IMR-90 (cell line): ENCODE measurements at regions not wholly inside any gene's neighbourhood (a gene's known extent, or its start where the extent isn't known, plus 50 kb on each side); places are given as distances from the start of the nearest gene placed in this dataset.

Source experiments
- ATAC-seq: fragments of 200-7000 bp; cut with Tn5 transposase; 2 replicates; pipeline ENCODE4 v1.9.1; 2020; ENCODE audit warnings: low read depth, mild to moderate bottlenecking, moderate library complexity
- BruUV-seq: library from RNA; stranded (reverse); fragments of 400-500 nt; replicated peaks from 2 replicates; lab custom pipeline; 2021; lab: Mats Ljungman, UMichigan
- CTCF ChIA-PET: fragments of 300-600 bp; formaldehyde crosslinking; extraction: SDS; loops from one replicate; lab custom pipeline; 2021; ENCODE audit warnings: antibody characterized with exemption; lab: Yijun Ruan, JAX
- POLR2A ChIA-PET: fragments of 300-600 bp; sonication (Branson Sonifier 250); formaldehyde crosslinking; loops from one replicate; lab custom pipeline; 2022; ENCODE audit warnings: antibody characterized with exemption; ENCODE audit not compliant: unreplicated experiment; lab: Charles Lee
- DNase-seq: peaks from one replicate; pipeline ENCODE4 v3.0.0; 2013
- H2AFZ ChIP-seq: replicated peaks from 2 replicates; pipeline ENCODE3; 2013; ENCODE audit warnings: low read length, mild to moderate bottlenecking; ENCODE audit not compliant: poor library complexity
- H2AK5ac ChIP-seq: 2 replicates; pipeline ENCODE4 v1.6.1; 2013; ENCODE audit warnings: low read depth, low read length, inconsistent platforms
- H2AK9ac ChIP-seq: replicated peaks from 2 replicates; pipeline ENCODE3; 2013; ENCODE audit warnings: mild to moderate bottlenecking, low read depth, low read length, moderate library complexity; ENCODE audit not compliant: poor library complexity
- H2BK120ac ChIP-seq: 2 replicates; pipeline ENCODE4 v1.6.1; 2013; ENCODE audit warnings: low read depth, low read length, inconsistent platforms
- H2BK15ac ChIP-seq: 3 replicates; pipeline ENCODE4 v1.6.1; 2013; ENCODE audit warnings: low read depth, low read length, inconsistent platforms
- H2BK20ac ChIP-seq: 2 replicates; pipeline ENCODE4 v1.6.1; 2013; ENCODE audit warnings: low read depth, mild to moderate bottlenecking, inconsistent platforms, low read length, moderate library complexity
- H2BK5ac ChIP-seq: 2 replicates; pipeline ENCODE4 v1.6.1; 2013; ENCODE audit warnings: mild to moderate bottlenecking, low read depth, low read length, inconsistent platforms; ENCODE audit not compliant: poor library complexity, severe bottlenecking
- H3K14ac ChIP-seq: replicated peaks from 2 replicates; pipeline ENCODE4 v1.6.1; 2013; ENCODE audit warnings: low read depth, low read length, inconsistent platforms
- H3K18ac ChIP-seq: 2 replicates; pipeline ENCODE4 v1.6.1; 2013; ENCODE audit warnings: low read depth, low read length, control low read depth
- H3K23ac ChIP-seq: 2 replicates; pipeline ENCODE4 v1.6.1; 2013; ENCODE audit warnings: low read depth, low read length, inconsistent platforms
- H3K27ac ChIP-seq: 2 replicates; pipeline ENCODE4 v1.5.1; 2013; ENCODE audit warnings: mild to moderate bottlenecking, control low read depth, low read length; ENCODE audit not compliant: insufficient read depth
- H3K27me3 ChIP-seq: 2 replicates; pipeline ENCODE4 v1.6.1; 2013; ENCODE audit warnings: low read length; ENCODE audit not compliant: control insufficient read depth, insufficient read depth
- H3K36me3 ChIP-seq: 2 replicates; pipeline ENCODE4 v1.6.1; 2013; ENCODE audit warnings: low read length, mixed read lengths; ENCODE audit not compliant: control insufficient read depth, insufficient read depth
- H3K4ac ChIP-seq: 2 replicates; pipeline ENCODE4 v1.6.1; 2013; ENCODE audit warnings: low read depth, low read length, inconsistent platforms
- H3K4me1 ChIP-seq: 2 replicates; pipeline ENCODE4 v1.6.1; 2013; ENCODE audit warnings: low read length, mixed read lengths; ENCODE audit not compliant: control insufficient read depth, insufficient read depth
- H3K4me2 ChIP-seq: 2 replicates; pipeline ENCODE4 v1.6.1; 2013; ENCODE audit warnings: low read depth, mild to moderate bottlenecking, control low read depth, low read length, moderate library complexity
- H3K4me3 ChIP-seq: 2 replicates; pipeline ENCODE4 v1.5.1; 2013; ENCODE audit warnings: low read depth, mild to moderate bottlenecking, control low read depth, low read length, moderate library complexity; ENCODE audit not compliant: insufficient read depth
- H3K56ac ChIP-seq: 2 replicates; pipeline ENCODE4 v1.6.1; 2013; ENCODE audit warnings: low read length, inconsistent platforms; ENCODE audit not compliant: insufficient read depth; ENCODE audit errors: extremely low read depth
- H3K79me1 ChIP-seq, 2 experiments: 2 replicates each; pipeline ENCODE4 v1.6.1; 2013; ENCODE audit warnings: low read length in 2 of 2, inconsistent platforms in 1 of 2, low read depth in 1 of 2
- H3K9ac ChIP-seq: 2 replicates; pipeline ENCODE4 v1.6.1; 2013; ENCODE audit warnings: low read depth, low read length, control low read depth
- H3K9me1 ChIP-seq: 2 replicates; pipeline ENCODE4 v1.6.1; 2013; ENCODE audit warnings: low read length, inconsistent platforms; ENCODE audit not compliant: insufficient read depth
- H3K9me3 ChIP-seq: 2 replicates; pipeline ENCODE4 v1.6.1; 2013; ENCODE audit warnings: low read length; ENCODE audit not compliant: control insufficient read depth, insufficient read depth
- H4K20me1 ChIP-seq: 2 replicates; pipeline ENCODE4 v1.6.1; 2013; ENCODE audit warnings: low read length, inconsistent platforms; ENCODE audit not compliant: insufficient read depth
- H4K5ac ChIP-seq: 2 replicates; pipeline ENCODE4 v1.6.1; 2013; ENCODE audit warnings: mild to moderate bottlenecking, low read depth, low read length, control low read depth
- H4K8ac ChIP-seq, 2 experiments: 2 replicates each; pipeline ENCODE4 v1.6.1; 2013; ENCODE audit warnings: low read depth in 2 of 2, low read length in 2 of 2, control low read depth in 1 of 2, inconsistent platforms in 1 of 2
- H4K91ac ChIP-seq: 2 replicates; pipeline ENCODE4 v1.6.1; 2013; ENCODE audit warnings: low read depth, low read length, inconsistent platforms; ENCODE audit not compliant: insufficient read depth
- BHLHE40 ChIP-seq: fragments of 150-350 bp; IDR thresholded peaks from 2 replicates; pipeline ENCODE4 v1.6.1; 2016; ENCODE audit warnings: mild to moderate bottlenecking, low read depth, low read length
- CEBPB ChIP-seq: IDR thresholded peaks from 2 replicates; pipeline ENCODE4 v1.6.1; 2012; ENCODE audit warnings: low read depth, low read length, improper control_type of control experiment
- CHD1 ChIP-seq: IDR thresholded peaks from 2 replicates; pipeline ENCODE4 v1.6.1; 2012; ENCODE audit warnings: low read depth, low read length, improper control_type of control experiment
- FOS ChIP-seq: fragments of 150-350 bp; IDR thresholded peaks from 2 replicates; pipeline ENCODE4 v1.6.1; 2016; ENCODE audit warnings: low read depth, low read length
- MAFK ChIP-seq: IDR thresholded peaks from 2 replicates; pipeline ENCODE4 v1.6.1; 2012; ENCODE audit warnings: low read depth, low read length, improper control_type of control experiment
- MAZ ChIP-seq: IDR thresholded peaks from 2 replicates; pipeline ENCODE4 v1.6.1; 2012; ENCODE audit warnings: low read depth, mild to moderate bottlenecking, low read length, improper control_type of control experiment, moderate library complexity, borderline replicate concordance
- MXI1 ChIP-seq: IDR thresholded peaks from 2 replicates; pipeline ENCODE4 v1.6.1; 2012; ENCODE audit warnings: low read depth, mild to moderate bottlenecking, low read length, moderate library complexity, borderline replicate concordance
- NFE2L2 ChIP-seq: fragments of 150-350 bp; IDR thresholded peaks from 2 replicates; pipeline ENCODE4 v1.6.1; 2016; ENCODE audit warnings: low read depth, mild to moderate bottlenecking, low read length
- POLR2A ChIP-seq: IDR thresholded peaks from 2 replicates; pipeline ENCODE4 v1.6.1; 2012; ENCODE audit warnings: mild to moderate bottlenecking, low read depth, low read length
- RAD21 ChIP-seq: IDR thresholded peaks from 2 replicates; pipeline ENCODE4 v1.6.1; 2012; ENCODE audit warnings: low read length, improper control_type of control experiment
- RCOR1 ChIP-seq: IDR thresholded peaks from 2 replicates; pipeline ENCODE4 v1.6.1; 2012; ENCODE audit warnings: mild to moderate bottlenecking, low read length, improper control_type of control experiment; ENCODE audit not compliant: insufficient replicate concordance
- RFX5 ChIP-seq: IDR thresholded peaks from 2 replicates; pipeline ENCODE4 v1.8.0; 2012; ENCODE audit warnings: low read depth, mild to moderate bottlenecking, low read length, moderate library complexity
- SMC3 ChIP-seq: fragments of 150-350 bp; IDR thresholded peaks from 2 replicates; pipeline ENCODE4 v1.6.1; 2016; ENCODE audit warnings: low read depth, mild to moderate bottlenecking, antibody characterized with exemption, low read length, moderate library complexity
- WGBS, 2 experiments: methylation state at CpG; one replicate each; pipeline versions ENCODE4 v1.1.5 to v1.1.7; 2013; ENCODE audit warnings: missing lambda C conversion rate in 2 of 2; ENCODE audit not compliant: insufficient read length in 1 of 2; ENCODE audit errors: extremely low coverage in 2 of 2; 5-methylcytosine and 5-hydroxymethylcytosine counted together
- dilution Hi-C: fragments of 300-500 bp; cut with HindIII; formaldehyde crosslinking; loops from one replicate; pipeline ENCODE4 v1.14.3; 2018; ENCODE audit warnings: low sequenced_read_pairs; ENCODE audit not compliant: unreplicated experiment
- in situ Hi-C: fragments of 300-500 bp; cut with MboI; formaldehyde crosslinking; loops from 3 replicates; pipeline ENCODE4 v1.14.3; 2019; ENCODE audit warnings: low sequenced_read_pairs, inconsistent platforms, mixed read lengths
- intact Hi-C: fragments of 100-400 bp; cut with micrococcal nuclease; formaldehyde crosslinking; loops from 2 replicates; pipeline ENCODE4 v1.10.0; 2022
- TF ChIP-seq, protein P1 (sequence below): conservative IDR thresholded peaks from 2 replicates; pipeline ENCODE4 v1.5.1; 2012; ENCODE audit warnings: mild to moderate bottlenecking, low read depth, low read length, improper control_type of control experiment
- TF ChIP-seq, protein P2 (sequence below): fragments of 150-350 bp; IDR thresholded peaks from 2 replicates; pipeline ENCODE4 v1.6.1; 2016; ENCODE audit warnings: low read depth, mild to moderate bottlenecking, low read length, moderate library complexity, borderline replicate concordance
- TF ChIP-seq, protein P3 (sequence below): fragments of 150-350 bp; IDR thresholded peaks from 2 replicates; pipeline ENCODE4 v1.6.1; 2017; ENCODE audit warnings: mild to moderate bottlenecking, antibody characterized with exemption, low read length, low read depth

DNA sequence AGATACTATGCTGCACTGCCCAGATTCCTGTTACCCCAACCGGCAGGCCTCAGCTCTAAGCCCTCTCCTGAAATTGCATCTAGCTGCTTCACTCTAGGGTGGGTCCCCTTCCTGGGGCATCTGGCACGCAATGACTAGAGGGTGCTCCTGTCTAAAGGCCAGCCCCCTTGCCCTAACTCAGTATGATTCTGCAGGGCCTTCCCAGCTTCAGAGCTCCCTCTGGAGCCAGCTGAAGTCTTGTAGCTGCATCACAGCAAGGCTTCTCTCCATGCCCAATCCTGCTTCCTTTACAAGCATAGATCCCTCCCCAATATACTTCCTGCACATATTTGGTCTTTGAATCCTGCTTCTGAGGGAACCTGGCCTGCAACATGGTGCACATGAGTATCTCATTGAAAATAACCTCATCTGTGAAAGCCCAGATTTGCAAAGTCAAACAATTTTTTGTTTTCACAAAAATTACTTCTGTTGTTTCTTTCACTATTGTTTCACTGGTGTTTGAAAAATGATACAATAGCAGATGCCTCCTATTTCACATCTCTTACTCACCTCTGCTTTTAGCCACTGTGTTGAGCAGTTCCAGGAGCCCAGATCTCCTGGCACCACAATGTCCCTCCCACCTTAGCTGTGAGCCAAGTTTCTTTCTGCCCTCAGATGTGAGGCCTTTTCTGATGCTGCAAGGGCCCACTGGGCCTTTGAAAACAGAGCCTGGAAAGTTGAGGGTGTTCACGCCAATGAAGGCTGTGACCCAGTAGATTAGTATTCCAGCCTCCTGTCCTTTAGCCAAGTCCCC is 169.5 kb upstream of the EGLN3 start:
- no peak for ATAC-seq
- DNase-seq: no peak
- Histone ChIP-seq H3K4me2 (no peak overlapping the region), H4K8ac (no peak overlapping the region), H2BK20ac (no peak overlapping the region), H2BK120ac (no peak overlapping the region), H3K36me3 (no peaks in the 10 kb centered on the region), H4K20me1 (no peaks in the 10 kb centered on the region), H3K4me1 (no peaks in the 10 kb centered on the region), H3K27me3 (peaks cover 3% of the 10 kb centered on the region), H4K91ac (no peak overlapping the region), H3K4me3 (no peak overlapping the region), H2AK5ac (no peak overlapping the region), H3K56ac (no peak overlapping the region), H3K27ac (no peak overlapping the region), H3K9me1 (no peaks in the 10 kb centered on the region), H3K79me1 (no peaks in the 10 kb centered on the region), H2AFZ (no peak overlapping the region), H2BK15ac (no peak overlapping the region), H3K18ac (no peak overlapping the region), H3K14ac (no peak overlapping the region), H3K4ac (no peak overlapping the region), H3K23ac (no peak overlapping the region), H2BK5ac (no peak overlapping the region), H3K9me3 (no peaks in the 10 kb centered on the region), H3K9ac (no peak overlapping the region), H4K5ac (no peak overlapping the region), H2AK9ac (no peak overlapping the region)
- ChIA-PET POLR2A (no interaction called here), CTCF (no interaction called here)
- dilution Hi-C loops: no loop called here
- no TSS peak for BruUV-seq
- in situ Hi-C loops: no loop called here
- TF ChIP-seq RFX5 (no peak), RAD21 (no peak), POLR2A (no peak), CHD1 (no peak), SMC3 (no peak), MXI1 (no peak), MAZ (no peak), NFE2L2 (no peak), MAFK (no peak), BHLHE40 (no peak), CEBPB (no peak), FOS (no peak), RCOR1 (no peak)
- TF ChIP-seq, protein P1, sequence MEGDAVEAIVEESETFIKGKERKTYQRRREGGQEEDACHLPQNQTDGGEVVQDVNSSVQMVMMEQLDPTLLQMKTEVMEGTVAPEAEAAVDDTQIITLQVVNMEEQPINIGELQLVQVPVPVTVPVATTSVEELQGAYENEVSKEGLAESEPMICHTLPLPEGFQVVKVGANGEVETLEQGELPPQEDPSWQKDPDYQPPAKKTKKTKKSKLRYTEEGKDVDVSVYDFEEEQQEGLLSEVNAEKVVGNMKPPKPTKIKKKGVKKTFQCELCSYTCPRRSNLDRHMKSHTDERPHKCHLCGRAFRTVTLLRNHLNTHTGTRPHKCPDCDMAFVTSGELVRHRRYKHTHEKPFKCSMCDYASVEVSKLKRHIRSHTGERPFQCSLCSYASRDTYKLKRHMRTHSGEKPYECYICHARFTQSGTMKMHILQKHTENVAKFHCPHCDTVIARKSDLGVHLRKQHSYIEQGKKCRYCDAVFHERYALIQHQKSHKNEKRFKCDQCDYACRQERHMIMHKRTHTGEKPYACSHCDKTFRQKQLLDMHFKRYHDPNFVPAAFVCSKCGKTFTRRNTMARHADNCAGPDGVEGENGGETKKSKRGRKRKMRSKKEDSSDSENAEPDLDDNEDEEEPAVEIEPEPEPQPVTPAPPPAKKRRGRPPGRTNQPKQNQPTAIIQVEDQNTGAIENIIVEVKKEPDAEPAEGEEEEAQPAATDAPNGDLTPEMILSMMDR: no peak
- TF ChIP-seq, protein P2, sequence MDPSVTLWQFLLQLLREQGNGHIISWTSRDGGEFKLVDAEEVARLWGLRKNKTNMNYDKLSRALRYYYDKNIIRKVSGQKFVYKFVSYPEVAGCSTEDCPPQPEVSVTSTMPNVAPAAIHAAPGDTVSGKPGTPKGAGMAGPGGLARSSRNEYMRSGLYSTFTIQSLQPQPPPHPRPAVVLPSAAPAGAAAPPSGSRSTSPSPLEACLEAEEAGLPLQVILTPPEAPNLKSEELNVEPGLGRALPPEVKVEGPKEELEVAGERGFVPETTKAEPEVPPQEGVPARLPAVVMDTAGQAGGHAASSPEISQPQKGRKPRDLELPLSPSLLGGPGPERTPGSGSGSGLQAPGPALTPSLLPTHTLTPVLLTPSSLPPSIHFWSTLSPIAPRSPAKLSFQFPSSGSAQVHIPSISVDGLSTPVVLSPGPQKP: no peak
- TF ChIP-seq, protein P3, sequence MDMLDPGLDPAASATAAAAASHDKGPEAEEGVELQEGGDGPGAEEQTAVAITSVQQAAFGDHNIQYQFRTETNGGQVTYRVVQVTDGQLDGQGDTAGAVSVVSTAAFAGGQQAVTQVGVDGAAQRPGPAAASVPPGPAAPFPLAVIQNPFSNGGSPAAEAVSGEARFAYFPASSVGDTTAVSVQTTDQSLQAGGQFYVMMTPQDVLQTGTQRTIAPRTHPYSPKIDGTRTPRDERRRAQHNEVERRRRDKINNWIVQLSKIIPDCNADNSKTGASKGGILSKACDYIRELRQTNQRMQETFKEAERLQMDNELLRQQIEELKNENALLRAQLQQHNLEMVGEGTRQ: no peak
- 29% methylated on average over 1 of the region's 3 CpGs; no CpG with 5 or more reads in 1 of the 2 experiments for WGBS, 2 experiments
- intact Hi-C loops: no loop called here
